ENCODE measurements at regions not wholly inside any gene's neighbourhood (a gene's known extent, or its start where the extent isn't known, plus 50 kb on each side); places are given as distances from the start of the nearest gene placed in this dataset.
"Not testable (repeated sequence)": the region's sequence is repeated elsewhere in the genome, so short reads cannot be mapped to it uniquely, and the experiment has no call there.

DNA sequence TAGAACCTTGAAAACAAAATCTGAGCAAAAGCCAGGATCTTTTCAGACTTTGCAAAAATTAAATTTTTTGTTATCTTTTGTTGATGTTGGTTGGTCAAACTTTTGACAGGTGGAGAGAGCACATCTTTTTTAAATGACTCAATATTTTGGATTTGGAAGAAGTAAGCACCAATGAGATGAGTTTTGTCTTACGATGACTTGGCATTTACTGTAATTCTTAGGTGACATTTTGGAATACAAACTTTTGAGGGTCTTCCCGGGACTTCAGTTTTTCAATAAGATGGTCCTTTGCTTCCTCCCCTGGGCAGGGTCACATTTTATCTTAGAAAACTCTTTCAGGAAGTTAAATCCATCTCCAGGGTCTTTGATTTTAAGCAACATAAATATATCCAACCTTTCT, 423.9 kb downstream of the HS3ST3B1 start (continued):
- TF ChIP-seq FOXM1 (IDR thresholded peaks at IDR 0.05; ENCODE audit: low read depth) = no peak
- TF ChIP-seq FOXM1 (CRISPR knock-in tag; IDR thresholded peaks at IDR 0.05; ENCODE audit: low read depth) = no peak
- TF ChIP-seq U2AF1 (optimal IDR thresholded peaks at IDR 0.05; ENCODE audit: low read depth, low read length) = no peak
- TF ChIP-seq HDAC6 (IDR thresholded peaks at IDR 0.05; ENCODE audit: low read depth, low read length) = no peak
- no peak for TF ChIP-seq ZNF583 (CRISPR knock-in tag; IDR thresholded peaks at IDR 0.05)
- TF ChIP-seq, protein P1, sequence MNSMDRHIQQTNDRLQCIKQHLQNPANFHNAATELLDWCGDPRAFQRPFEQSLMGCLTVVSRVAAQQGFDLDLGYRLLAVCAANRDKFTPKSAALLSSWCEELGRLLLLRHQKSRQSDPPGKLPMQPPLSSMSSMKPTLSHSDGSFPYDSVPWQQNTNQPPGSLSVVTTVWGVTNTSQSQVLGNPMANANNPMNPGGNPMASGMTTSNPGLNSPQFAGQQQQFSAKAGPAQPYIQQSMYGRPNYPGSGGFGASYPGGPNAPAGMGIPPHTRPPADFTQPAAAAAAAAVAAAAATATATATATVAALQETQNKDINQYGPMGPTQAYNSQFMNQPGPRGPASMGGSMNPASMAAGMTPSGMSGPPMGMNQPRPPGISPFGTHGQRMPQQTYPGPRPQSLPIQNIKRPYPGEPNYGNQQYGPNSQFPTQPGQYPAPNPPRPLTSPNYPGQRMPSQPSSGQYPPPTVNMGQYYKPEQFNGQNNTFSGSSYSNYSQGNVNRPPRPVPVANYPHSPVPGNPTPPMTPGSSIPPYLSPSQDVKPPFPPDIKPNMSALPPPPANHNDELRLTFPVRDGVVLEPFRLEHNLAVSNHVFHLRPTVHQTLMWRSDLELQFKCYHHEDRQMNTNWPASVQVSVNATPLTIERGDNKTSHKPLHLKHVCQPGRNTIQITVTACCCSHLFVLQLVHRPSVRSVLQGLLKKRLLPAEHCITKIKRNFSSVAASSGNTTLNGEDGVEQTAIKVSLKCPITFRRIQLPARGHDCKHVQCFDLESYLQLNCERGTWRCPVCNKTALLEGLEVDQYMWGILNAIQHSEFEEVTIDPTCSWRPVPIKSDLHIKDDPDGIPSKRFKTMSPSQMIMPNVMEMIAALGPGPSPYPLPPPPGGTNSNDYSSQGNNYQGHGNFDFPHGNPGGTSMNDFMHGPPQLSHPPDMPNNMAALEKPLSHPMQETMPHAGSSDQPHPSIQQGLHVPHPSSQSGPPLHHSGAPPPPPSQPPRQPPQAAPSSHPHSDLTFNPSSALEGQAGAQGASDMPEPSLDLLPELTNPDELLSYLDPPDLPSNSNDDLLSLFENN (IDR thresholded peaks at IDR 0.05; ENCODE audit: low read depth in 2 of 2, low read length in 2 of 2) = no peak
- no peak for TF ChIP-seq KDM1A (IDR thresholded peaks at IDR 0.05)

DNA sequence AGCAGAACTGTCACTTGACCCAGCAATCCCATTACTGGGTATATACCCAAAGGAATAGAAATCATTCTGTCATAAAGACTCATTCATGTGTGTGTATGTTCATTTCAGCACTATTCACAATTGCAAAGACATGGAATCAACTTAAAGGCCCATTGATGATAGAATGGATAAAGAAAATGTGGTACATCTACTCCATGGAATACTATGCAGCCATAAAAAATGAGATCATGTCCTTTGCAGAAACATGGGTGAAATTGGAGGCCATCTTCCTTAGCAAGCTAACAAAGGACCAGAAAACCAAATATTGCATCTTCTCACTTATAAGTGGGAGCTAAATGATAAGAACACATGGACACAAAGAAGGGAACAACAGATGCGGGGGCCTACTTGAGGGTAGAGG, 422.5 kb downstream of the HS3ST3B1 start:
- CTCF ChIA-PET (ENCODE audit: low intra/inter-chr PET ratio); H3K27ac ChIP-seq (ENCODE audit: extremely low read depth, low read depth, low read length); FAIRE-seq; H4K20me1 ChIP-seq (replicated peaks; ENCODE audit: control insufficient read depth, insufficient read depth, low read length); intact Hi-C loops (cut with micrococcal nuclease); H3K36me3 ChIP-seq (ENCODE audit: control insufficient read depth, insufficient read depth, low read length); H3K9me3 ChIP-seq (replicated peaks; ENCODE audit: control insufficient read depth, insufficient read depth, low read depth, low read length); H3K4me3 ChIP-seq; H3K4me1 ChIP-seq (replicated peaks in 1 of 2; ENCODE audit: control insufficient read depth in 2 of 2, insufficient read depth in 2 of 2, low read length in 2 of 2); ATAC-seq; DNase-seq (ENCODE audit: extremely low read depth in 1 of 4, low spot score in 3 of 4); in situ Hi-C loops (cut with MboI); H3K4me2 ChIP-seq (ENCODE audit: insufficient read depth, low read length); H3K9ac ChIP-seq (ENCODE audit: insufficient read depth in 1 of 2, low read depth in 2 of 2, low read length in 2 of 2); BruUV-seq (replicated peaks); H2AFZ ChIP-seq (ENCODE audit: low read depth, low read length); H3K27me3 ChIP-seq (ENCODE audit: control insufficient read depth in 2 of 2, insufficient read depth in 2 of 2, low read length in 2 of 2); H3K9me1 ChIP-seq (ENCODE audit: control insufficient read depth, insufficient read depth, low read length); POLR2A ChIA-PET; H3K79me2 ChIP-seq (ENCODE audit: control insufficient read depth, insufficient read depth, low read length): not testable (repeated sequence)
- WGBS (ENCODE audit: insufficient coverage, low coverage, missing lambda C conversion rate) = 0% methylated on average over 1 of the region's 1 CpG
